K562 (cell line): ENCODE measurements at regions not wholly inside any gene's neighbourhood (a gene's known extent, or its start where the extent isn't known, plus 50 kb on each side); places are given as distances from the start of the nearest gene placed in this dataset.

Experiments used
- RAD21 ChIP-seq, 2 experiments: fragments of 250-450 bp in 1 of 2; fragments of 450-650 bp in 1 of 2; sonication (Bioruptor Pico) in 1 of 2; formaldehyde crosslinking in 1 of 2; IDR thresholded peaks in 1 of 2; conservative IDR thresholded peaks in 1 of 2; 2 replicates each; pipeline versions ENCODE4 v1.4.0 to v1.8.0; 2020 to 2022; ENCODE audit warnings: mild to moderate bottlenecking in 2 of 2, moderate library complexity in 1 of 2
- RB1 ChIP-seq: fragments of 450-650 bp; IDR thresholded peaks from 2 replicates; pipeline ENCODE4 v1.6.1; 2017; ENCODE audit warnings: low read depth, mild to moderate bottlenecking
- ZNF224 ChIP-seq: sonication (generic); formaldehyde crosslinking; IDR thresholded peaks from 2 replicates; pipeline ENCODE4 v1.8.0; 2022; ENCODE audit warnings: mild to moderate bottlenecking, missing genetic modification reagents
- TF ChIP-seq, protein P1 (sequence below): fragments of 450-650 bp; IDR thresholded peaks from 2 replicates; pipeline ENCODE4 v1.6.1; 2016; ENCODE audit warnings: low read depth
- TF ChIP-seq, protein P2 (sequence below), 3 experiments: IDR thresholded peaks in 2 of 3; conservative IDR thresholded peaks in 1 of 3; 2 replicates each; pipeline ENCODE4 v1.5.1; 2011 to 2012; ENCODE audit warnings: low read length in 3 of 3, mild to moderate bottlenecking in 3 of 3, control low read depth in 2 of 3, improper control_type of control experiment in 1 of 3, inconsistent platforms in 1 of 3, low read depth in 1 of 3, mixed read lengths in 1 of 3, moderate library complexity in 1 of 3; ENCODE audit not compliant: insufficient read depth in 2 of 3

GRCh38 chr5:10856683-10857337, 95.8 kb upstream of the DAP start (continued):
- TF ChIP-seq, protein P1, sequence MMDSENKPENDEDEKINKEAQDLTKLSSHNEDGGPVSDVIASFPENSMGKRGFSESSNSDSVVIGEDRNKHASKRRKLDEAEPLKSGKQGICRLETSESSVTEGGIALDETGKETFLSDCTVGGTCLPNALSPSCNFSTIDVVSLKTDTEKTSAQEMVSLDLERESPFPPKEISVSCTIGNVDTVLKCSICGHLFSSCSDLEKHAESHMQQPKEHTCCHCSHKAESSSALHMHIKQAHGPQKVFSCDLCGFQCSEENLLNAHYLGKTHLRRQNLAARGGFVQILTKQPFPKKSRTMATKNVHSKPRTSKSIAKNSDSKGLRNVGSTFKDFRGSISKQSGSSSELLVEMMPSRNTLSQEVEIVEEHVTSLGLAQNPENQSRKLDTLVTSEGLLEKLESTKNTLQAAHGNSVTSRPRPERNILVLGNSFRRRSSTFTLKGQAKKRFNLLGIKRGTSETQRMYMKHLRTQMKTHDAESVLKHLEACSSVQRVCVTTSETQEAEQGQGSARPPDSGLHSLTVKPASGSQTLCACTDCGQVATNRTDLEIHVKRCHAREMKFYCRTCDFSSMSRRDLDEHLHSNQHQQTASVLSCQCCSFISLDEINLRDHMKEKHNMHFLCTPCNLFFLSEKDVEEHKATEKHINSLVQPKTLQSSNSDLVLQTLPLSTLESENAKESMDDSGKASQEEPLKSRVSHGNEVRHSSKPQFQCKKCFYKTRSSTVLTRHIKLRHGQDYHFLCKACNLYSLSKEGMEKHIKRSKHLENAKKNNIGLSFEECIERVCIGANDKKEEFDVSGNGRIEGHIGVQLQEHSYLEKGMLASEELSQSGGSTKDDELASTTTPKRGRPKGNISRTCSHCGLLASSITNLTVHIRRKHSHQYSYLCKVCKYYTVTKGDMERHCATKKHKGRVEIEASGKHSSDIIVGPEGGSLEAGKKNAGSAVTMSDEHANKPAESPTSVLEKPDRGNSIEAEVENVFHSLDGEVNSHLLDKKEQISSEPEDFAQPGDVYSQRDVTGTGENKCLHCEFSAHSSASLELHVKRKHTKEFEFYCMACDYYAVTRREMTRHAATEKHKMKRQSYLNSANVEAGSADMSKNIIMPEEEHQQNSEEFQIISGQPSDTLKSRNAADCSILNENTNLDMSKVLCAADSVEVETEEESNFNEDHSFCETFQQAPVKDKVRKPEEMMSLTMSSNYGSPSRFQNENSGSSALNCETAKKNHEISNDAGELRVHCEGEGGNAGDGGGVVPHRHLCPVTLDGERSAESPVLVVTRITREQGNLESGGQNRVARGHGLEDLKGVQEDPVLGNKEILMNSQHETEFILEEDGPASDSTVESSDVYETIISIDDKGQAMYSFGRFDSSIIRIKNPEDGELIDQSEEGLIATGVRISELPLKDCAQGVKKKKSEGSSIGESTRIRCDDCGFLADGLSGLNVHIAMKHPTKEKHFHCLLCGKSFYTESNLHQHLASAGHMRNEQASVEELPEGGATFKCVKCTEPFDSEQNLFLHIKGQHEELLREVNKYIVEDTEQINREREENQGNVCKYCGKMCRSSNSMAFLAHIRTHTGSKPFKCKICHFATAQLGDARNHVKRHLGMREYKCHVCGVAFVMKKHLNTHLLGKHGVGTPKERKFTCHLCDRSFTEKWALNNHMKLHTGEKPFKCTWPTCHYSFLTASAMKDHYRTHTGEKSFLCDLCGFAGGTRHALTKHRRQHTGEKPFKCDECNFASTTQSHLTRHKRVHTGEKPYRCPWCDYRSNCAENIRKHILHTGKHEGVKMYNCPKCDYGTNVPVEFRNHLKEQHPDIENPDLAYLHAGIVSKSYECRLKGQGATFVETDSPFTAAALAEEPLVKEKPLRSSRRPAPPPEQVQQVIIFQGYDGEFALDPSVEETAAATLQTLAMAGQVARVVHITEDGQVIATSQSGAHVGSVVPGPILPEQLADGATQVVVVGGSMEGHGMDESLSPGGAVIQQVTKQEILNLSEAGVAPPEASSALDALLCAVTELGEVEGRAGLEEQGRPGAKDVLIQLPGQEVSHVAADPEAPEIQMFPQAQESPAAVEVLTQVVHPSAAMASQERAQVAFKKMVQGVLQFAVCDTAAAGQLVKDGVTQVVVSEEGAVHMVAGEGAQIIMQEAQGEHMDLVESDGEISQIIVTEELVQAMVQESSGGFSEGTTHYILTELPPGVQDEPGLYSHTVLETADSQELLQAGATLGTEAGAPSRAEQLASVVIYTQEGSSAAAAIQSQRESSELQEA, result no peak
- TF ChIP-seq RB1, result peak; percentile 49
- TF ChIP-seq, protein P2, sequence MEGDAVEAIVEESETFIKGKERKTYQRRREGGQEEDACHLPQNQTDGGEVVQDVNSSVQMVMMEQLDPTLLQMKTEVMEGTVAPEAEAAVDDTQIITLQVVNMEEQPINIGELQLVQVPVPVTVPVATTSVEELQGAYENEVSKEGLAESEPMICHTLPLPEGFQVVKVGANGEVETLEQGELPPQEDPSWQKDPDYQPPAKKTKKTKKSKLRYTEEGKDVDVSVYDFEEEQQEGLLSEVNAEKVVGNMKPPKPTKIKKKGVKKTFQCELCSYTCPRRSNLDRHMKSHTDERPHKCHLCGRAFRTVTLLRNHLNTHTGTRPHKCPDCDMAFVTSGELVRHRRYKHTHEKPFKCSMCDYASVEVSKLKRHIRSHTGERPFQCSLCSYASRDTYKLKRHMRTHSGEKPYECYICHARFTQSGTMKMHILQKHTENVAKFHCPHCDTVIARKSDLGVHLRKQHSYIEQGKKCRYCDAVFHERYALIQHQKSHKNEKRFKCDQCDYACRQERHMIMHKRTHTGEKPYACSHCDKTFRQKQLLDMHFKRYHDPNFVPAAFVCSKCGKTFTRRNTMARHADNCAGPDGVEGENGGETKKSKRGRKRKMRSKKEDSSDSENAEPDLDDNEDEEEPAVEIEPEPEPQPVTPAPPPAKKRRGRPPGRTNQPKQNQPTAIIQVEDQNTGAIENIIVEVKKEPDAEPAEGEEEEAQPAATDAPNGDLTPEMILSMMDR (IDR thresholded peaks at IDR 0.05 in 2 of 3, conservative IDR thresholded peaks at IDR 0.05 in 1 of 3; ENCODE audit: insufficient read depth in 2 of 3, low read depth in 1 of 3, low read length in 3 of 3), result peak; percentile 75 to 94 (median 78)
- no peak for TF ChIP-seq ZNF224 (CRISPR knock-in tag)
- TF ChIP-seq RAD21 (CRISPR knock-in tag; conservative IDR thresholded peaks at IDR 0.05 in 1 of 2, IDR thresholded peaks at IDR 0.05 in 1 of 2), result peak in 1 of 2 experiments; percentile 54; a peak in 2 of 4 replicates
